Fibroblast of mammary gland (primary cell): ENCODE measurements at regions not wholly inside any gene's neighbourhood (a gene's known extent, or its start where the extent isn't known, plus 50 kb on each side); places are given as distances from the start of the nearest gene placed in this dataset.

Experiments used
- DNase-seq: peaks from one replicate; pipeline ENCODE4 v3.0.0-alpha.2; 2010; ENCODE audit warnings: low read depth
- H3K4me3 ChIP-seq: 2 replicates; pipeline ENCODE4 v1.5.1; 2011; ENCODE audit warnings: low read depth, mild to moderate bottlenecking, low read length, moderate library complexity; ENCODE audit not compliant: control insufficient read depth
- TF ChIP-seq, protein P1 (sequence below): conservative IDR thresholded peaks from 2 replicates; pipeline ENCODE4 v1.5.1; 2011; ENCODE audit warnings: low read depth, low read length, inconsistent platforms; ENCODE audit not compliant: control insufficient read depth, insufficient read depth

DNA sequence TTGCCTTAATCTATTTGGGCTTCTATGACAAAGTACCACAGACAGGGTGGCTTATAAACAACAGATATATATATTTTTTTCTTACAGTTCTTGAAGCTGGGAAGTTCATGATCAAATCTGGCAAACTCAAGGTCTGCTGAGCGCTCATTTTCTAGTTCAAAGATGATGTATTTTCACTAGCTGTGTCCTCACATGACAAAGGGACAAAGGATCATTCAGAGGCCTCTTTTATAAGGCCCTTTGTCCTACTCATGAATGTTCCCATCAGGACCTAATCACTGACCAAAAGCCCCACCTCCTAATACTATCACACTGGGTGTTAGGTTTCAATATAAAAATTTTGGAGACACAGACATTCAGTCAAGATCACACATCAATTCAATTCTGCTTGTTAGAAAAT, 2025.2 kb downstream of the PCDH7 start:
- no peak overlapping the region for H3K4me3 ChIP-seq
- TF ChIP-seq, protein P1, sequence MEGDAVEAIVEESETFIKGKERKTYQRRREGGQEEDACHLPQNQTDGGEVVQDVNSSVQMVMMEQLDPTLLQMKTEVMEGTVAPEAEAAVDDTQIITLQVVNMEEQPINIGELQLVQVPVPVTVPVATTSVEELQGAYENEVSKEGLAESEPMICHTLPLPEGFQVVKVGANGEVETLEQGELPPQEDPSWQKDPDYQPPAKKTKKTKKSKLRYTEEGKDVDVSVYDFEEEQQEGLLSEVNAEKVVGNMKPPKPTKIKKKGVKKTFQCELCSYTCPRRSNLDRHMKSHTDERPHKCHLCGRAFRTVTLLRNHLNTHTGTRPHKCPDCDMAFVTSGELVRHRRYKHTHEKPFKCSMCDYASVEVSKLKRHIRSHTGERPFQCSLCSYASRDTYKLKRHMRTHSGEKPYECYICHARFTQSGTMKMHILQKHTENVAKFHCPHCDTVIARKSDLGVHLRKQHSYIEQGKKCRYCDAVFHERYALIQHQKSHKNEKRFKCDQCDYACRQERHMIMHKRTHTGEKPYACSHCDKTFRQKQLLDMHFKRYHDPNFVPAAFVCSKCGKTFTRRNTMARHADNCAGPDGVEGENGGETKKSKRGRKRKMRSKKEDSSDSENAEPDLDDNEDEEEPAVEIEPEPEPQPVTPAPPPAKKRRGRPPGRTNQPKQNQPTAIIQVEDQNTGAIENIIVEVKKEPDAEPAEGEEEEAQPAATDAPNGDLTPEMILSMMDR = no peak
- no peak for DNase-seq

DNA sequence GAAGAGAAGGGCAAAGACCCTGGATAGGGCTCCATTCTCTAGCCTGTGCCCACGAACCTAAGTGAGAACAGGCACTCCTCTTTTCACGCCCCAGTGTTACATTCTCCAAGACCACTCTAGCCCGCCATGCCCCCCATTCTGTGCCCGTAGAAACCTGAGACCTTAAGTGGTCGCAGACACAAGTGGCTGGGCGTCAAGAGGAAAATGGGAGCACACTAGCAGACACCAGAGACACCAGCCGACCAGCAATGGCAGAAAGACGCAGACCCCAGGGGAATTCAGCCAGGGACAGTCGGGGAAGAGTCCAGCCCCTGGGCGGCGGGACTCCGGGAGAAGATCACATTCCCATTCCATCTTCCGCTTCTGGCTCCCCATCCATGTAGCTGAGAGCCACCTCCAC, 2027.9 kb downstream of the PCDH7 start:
- TF ChIP-seq, protein P1 = no peak
- no peak overlapping the region for H3K4me3 ChIP-seq
- no peak for DNase-seq

DNA sequence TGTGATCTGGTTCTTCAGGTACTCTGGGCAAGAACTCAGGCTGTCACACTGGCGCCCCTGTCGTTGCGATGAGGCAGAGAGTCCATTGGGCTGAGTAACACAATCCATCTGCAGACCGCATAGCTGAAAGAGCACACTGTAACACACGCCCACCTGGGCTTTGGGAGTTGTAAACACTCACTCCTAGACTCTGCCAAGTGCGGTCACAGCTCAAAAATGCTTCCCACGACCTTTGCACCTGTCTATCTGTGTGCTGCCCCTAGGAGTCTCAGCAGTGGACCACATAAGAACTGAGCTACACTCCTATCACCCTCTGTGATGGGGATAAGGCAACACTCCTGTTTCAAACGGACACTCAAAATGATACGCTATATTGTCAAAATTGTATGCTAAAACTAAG, 2028.3 kb downstream of the PCDH7 start:
- TF ChIP-seq, protein P1 = no peak
- H3K4me3 ChIP-seq = no peak overlapping the region
- DNase-seq = peak; percentile 14

DNA sequence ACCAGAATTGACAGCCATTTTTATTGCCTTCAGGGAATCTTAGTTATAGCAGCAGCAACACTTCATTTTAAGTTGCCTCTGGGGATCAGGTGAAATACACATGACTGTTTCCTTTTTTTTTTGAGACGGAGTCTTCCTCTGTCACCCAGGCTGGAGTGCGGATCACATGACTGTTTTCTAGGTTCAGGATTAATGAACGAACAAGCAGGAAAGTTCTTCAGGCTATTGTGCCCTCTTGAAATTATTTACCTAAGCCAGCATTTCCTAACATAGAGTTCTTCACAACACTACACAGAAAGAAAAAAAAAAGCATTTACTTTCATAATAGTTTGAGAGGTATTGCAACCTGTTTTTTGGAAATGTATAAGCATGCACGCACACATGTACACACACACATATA, 2032.8 kb downstream of the PCDH7 start:
- DNase-seq = no peak
- TF ChIP-seq, protein P1 = no peak
- H3K4me3 ChIP-seq = no peak overlapping the region

DNA sequence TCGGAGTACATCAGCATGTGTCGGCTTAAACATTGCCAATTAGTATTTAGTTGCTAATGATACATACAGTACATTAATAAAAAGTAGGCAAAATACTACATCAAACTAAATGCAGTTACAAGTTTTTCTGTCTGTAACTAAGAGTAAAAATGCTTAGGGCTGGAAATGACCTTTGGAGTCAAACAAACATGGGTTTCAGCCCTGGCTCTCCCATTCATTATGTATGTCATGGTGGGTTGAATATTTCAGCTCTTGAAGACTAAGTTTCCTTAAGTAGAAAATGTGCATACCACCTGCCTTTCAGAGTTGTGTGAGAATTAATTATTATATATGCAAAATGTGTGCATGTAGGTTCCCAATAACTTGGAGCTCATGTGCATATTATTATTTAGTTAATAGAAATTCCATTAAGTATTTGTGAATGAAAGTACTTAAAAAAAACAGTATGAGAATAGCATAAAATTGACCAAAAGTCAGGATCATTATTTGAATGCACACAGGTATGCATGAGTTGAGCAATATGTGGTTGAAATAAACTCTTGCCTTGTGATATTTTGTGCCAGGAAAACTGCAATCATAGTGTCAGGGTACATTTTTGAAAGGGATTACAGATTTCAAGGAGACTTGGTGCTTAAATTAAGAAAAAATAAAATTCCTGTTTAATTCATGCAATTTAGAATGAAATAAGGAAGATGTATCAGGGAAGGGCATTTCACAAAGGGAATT, 2048.7 kb downstream of the PCDH7 start:
- no peak overlapping the region for H3K4me3 ChIP-seq
- TF ChIP-seq, protein P1 = no peak
- no peak for DNase-seq

DNA sequence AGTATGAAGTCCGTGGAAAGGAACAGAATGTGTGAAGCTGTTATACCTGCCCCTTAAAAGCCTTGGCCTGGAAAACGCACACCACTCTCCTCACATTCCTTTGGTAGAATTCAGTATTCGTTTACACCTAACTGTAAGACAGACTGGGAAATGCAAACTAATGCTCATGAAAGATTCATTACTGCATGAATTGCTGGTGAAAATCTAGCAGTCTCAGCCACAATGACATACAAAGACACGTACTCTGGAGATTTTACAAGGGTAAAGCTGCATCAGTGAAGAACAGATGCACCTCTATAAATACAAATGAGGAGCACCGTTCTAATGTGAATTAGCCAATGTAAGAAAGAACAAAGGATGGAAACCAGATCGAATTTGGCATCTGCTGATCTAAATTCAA, 2051.3 kb downstream of the PCDH7 start:
- no peak for DNase-seq
- TF ChIP-seq, protein P1 = no peak
- no peak overlapping the region for H3K4me3 ChIP-seq
